Central memory CD4-positive, alpha-beta T cell (primary cell): ENCODE measurements at regions not wholly inside any gene's neighbourhood (a gene's known extent, or its start where the extent isn't known, plus 50 kb on each side); places are given as distances from the start of the nearest gene placed in this dataset.
A peak's percentile ranks its signal among the peaks of the same experiment; 100 is the strongest.

Source experiments
- DNase-seq: peaks from one replicate; pipeline ENCODE4 v3.0.0; 2022

- no peak for DNase-seq
These were observed 75.0 kb downstream of the PTPDC1 start for GRCh38 chr9:94159069-94159939.

- DNase-seq, result no peak
These were observed 76.6 kb downstream of the PTPDC1 start for GRCh38 chr9:94160594-94161501.

GRCh38 chr9:94161673-94162072, 77.4 kb downstream of the PTPDC1 start:
- no peak for DNase-seq

- no peak for DNase-seq
These were observed 80.7 kb downstream of the PTPDC1 start for GRCh38 chr9:94164806-94165549.

- DNase-seq, result peak; percentile 99
These were observed 81.5 kb downstream of the PTPDC1 start for GRCh38 chr9:94165592-94166235.

GRCh38 chr9:94166236-94166975, 82.1 kb downstream of the PTPDC1 start:
- peak; percentile 93 for DNase-seq

GRCh38 chr9:94166976-94167346, 82.7 kb downstream of the PTPDC1 start:
- DNase-seq, result no peak

GRCh38 chr9:94167376-94167890, 83.2 kb downstream of the PTPDC1 start:
- no peak for DNase-seq

- no peak for DNase-seq
These were observed 84.1 kb downstream of the PTPDC1 start for GRCh38 chr9:94168203-94169000.

GRCh38 chr9:94169968-94170367, 85.7 kb downstream of the PTPDC1 start:
- DNase-seq, result no peak

- no peak for DNase-seq
These were observed 85.5 kb upstream of the ZNF169 start for GRCh38 chr9:94173632-94174031.

GRCh38 chr9:94174164-94174563, 84.9 kb upstream of the ZNF169 start:
- no peak for DNase-seq

- DNase-seq, result no peak
These were observed 83.4 kb upstream of the ZNF169 start for GRCh38 chr9:94175669-94176068.

- DNase-seq, result no peak
These were observed 82.5 kb upstream of the ZNF169 start for GRCh38 chr9:94176608-94177007.

- DNase-seq, result no peak
These were observed 80.2 kb upstream of the ZNF169 start for GRCh38 chr9:94178927-94179326.

- no peak for DNase-seq
These were observed 77.5 kb upstream of the ZNF169 start for GRCh38 chr9:94181408-94182181.

- no peak for DNase-seq
These were observed 76.6 kb upstream of the ZNF169 start for GRCh38 chr9:94182532-94182931.

GRCh38 chr9:94183240-94183999, 75.7 kb upstream of the ZNF169 start:
- no peak for DNase-seq

GRCh38 chr9:94188246-94188645, 70.9 kb upstream of the ZNF169 start:
- no peak for DNase-seq
